Endothelial cell of umbilical vein (primary cell): ENCODE measurements at regions not wholly inside any gene's neighbourhood (a gene's known extent, or its start where the extent isn't known, plus 50 kb on each side); places are given as distances from the start of the nearest gene placed in this dataset.

Source experiments
- BruUV-seq: library from RNA; stranded (reverse); fragments of 400-500 nt; replicated peaks from 2 replicates; lab custom pipeline; 2021; lab: Mats Ljungman, UMichigan
- CTCF ChIA-PET: fragments of 300-600, 350-600 bp; sonication (Branson Sonifier 250); formaldehyde crosslinking; loops from one replicate; lab custom pipeline; 2021; ENCODE audit warnings: antibody characterized with exemption, inconsistent platforms; lab: Charles Lee
- POLR2A ChIA-PET: fragments of 300-600, 350-600 bp; sonication (Branson Sonifier 250); formaldehyde crosslinking; loops from one replicate; lab custom pipeline; 2021; ENCODE audit warnings: antibody characterized with exemption, inconsistent platforms; lab: Charles Lee
- DNase-seq: peaks from one replicate; pipeline ENCODE4 v3.0.0-alpha.2; 2011; ENCODE audit warnings: low read depth, low spot score
- FAIRE-seq: peaks from 2 replicates; lab custom pipeline; 2011; peaks lifted over from hg19 to GRCh38; lab: Jason Lieb, UNC
- H2AFZ ChIP-seq: 2 replicates; pipeline ENCODE4 v1.6.0; 2012; ENCODE audit warnings: low read depth, low read length, control low read depth, inconsistent platforms
- H3K27ac ChIP-seq: 2 replicates; pipeline ENCODE4 v1.5.1; 2011; ENCODE audit warnings: low read depth, mild to moderate bottlenecking, control low read depth, low read length, moderate library complexity; ENCODE audit not compliant: insufficient read depth
- H3K27me3 ChIP-seq, 2 experiments: 2 replicates each; pipeline versions ENCODE4 v1.6.0 to v1.6.1; 2011; ENCODE audit warnings: low read length in 2 of 2, mixed read lengths in 1 of 2; ENCODE audit not compliant: control insufficient read depth in 2 of 2, insufficient read depth in 2 of 2
- H3K36me3 ChIP-seq, 2 experiments: 2 replicates in 1 of 2; 3 replicates in 1 of 2; pipeline ENCODE4 v1.5.1; 2011; ENCODE audit warnings: low read length in 2 of 2, mild to moderate bottlenecking in 1 of 2, moderate library complexity in 1 of 2; ENCODE audit not compliant: control insufficient read depth in 2 of 2, insufficient read depth in 2 of 2; ENCODE audit errors: extremely low read depth in 1 of 2
- H3K4me1 ChIP-seq: 3 replicates; pipeline ENCODE4 v1.5.1; 2011; ENCODE audit warnings: mild to moderate bottlenecking, low read length; ENCODE audit not compliant: control insufficient read depth, insufficient read depth; ENCODE audit errors: extremely low read depth
- H3K4me2 ChIP-seq: 2 replicates; pipeline ENCODE4 v1.6.1; 2011; ENCODE audit warnings: low read length, control low read depth, mixed read lengths; ENCODE audit not compliant: insufficient read depth
- H3K4me3 ChIP-seq, 3 experiments: fragments of 200-600 bp in 1 of 3; sonication (generic), shearing (Covaris generic) in 1 of 3; replicated peaks in 1 of 3; 2 replicates each; pipeline ENCODE4 v1.5.1; 2011 to 2016; ENCODE audit warnings: control low read depth in 3 of 3, low read length in 3 of 3, mild to moderate bottlenecking in 2 of 3, inconsistent platforms in 1 of 3, low read depth in 1 of 3, moderate library complexity in 1 of 3; ENCODE audit not compliant: insufficient read depth in 1 of 3
- H3K79me2 ChIP-seq: 2 replicates; pipeline ENCODE4 v1.6.0; 2012; ENCODE audit warnings: low read length, inconsistent platforms; ENCODE audit not compliant: control insufficient read depth, insufficient read depth
- H3K9ac ChIP-seq: replicated peaks from 2 replicates; pipeline ENCODE3; 2011; ENCODE audit warnings: low read length, control low read depth; ENCODE audit not compliant: insufficient read depth; ENCODE audit errors: extremely low read depth
- H3K9me1 ChIP-seq: replicated peaks from 3 replicates; pipeline ENCODE4 v1.6.0; 2011; ENCODE audit warnings: mild to moderate bottlenecking, low read length; ENCODE audit not compliant: control insufficient read depth, insufficient read depth; ENCODE audit errors: extremely low read depth
- H3K9me3 ChIP-seq: replicated peaks from 2 replicates; pipeline ENCODE4 v1.5.1; 2012; ENCODE audit warnings: low read length, inconsistent platforms; ENCODE audit not compliant: control insufficient read depth, insufficient read depth
- H4K20me1 ChIP-seq: replicated peaks from 2 replicates; pipeline ENCODE3; 2011; ENCODE audit warnings: mild to moderate bottlenecking, low read length; ENCODE audit not compliant: control insufficient read depth, insufficient read depth; ENCODE audit errors: extremely low read depth
- CTCF ChIP-seq, 2 donors: IDR thresholded peaks; 1 replicate in 1 of 2; 2 replicates in 1 of 2; pipeline ENCODE4 v1.5.1; 2011; ENCODE audit warnings: low read length in 2 of 2, mild to moderate bottlenecking in 2 of 2, moderate library complexity in 2 of 2, control low read depth in 1 of 2, inconsistent platforms in 1 of 2, low read depth in 1 of 2; ENCODE audit not compliant: insufficient read depth in 1 of 2; ENCODE audit errors: extremely low read depth in 1 of 2
- EZH2 ChIP-seq: IDR thresholded peaks from 2 replicates; pipeline ENCODE4 v1.6.1; 2012; ENCODE audit warnings: borderline replicate concordance, low read depth, mild to moderate bottlenecking, moderate library complexity, low read length, inconsistent platforms; ENCODE audit not compliant: severe bottlenecking
- FOS ChIP-seq: IDR thresholded peaks from 2 replicates; pipeline ENCODE4 v1.6.1; 2011; ENCODE audit warnings: mild to moderate bottlenecking, low read length, moderate library complexity, borderline replicate concordance; ENCODE audit not compliant: insufficient read depth
- GATA2 ChIP-seq: IDR thresholded peaks from 2 replicates; pipeline ENCODE4 v1.7.0; 2011; ENCODE audit warnings: low read depth, mild to moderate bottlenecking, moderate library complexity, mixed read lengths, low read length; ENCODE audit not compliant: insufficient read length, insufficient read depth
- JUN ChIP-seq: IDR thresholded peaks from 2 replicates; pipeline ENCODE4 v1.6.1; 2011; ENCODE audit warnings: borderline replicate concordance, low read depth; ENCODE audit not compliant: insufficient read length, insufficient read depth
- MAX ChIP-seq: IDR thresholded peaks from 2 replicates; pipeline ENCODE4 v1.6.1; 2011; ENCODE audit not compliant: insufficient read depth, insufficient read length
- MYC ChIP-seq: IDR thresholded peaks from one replicate; pipeline ENCODE4 v1.6.1; 2011; ENCODE audit warnings: mild to moderate bottlenecking, low read depth, low read length
- POLR2A ChIP-seq: IDR thresholded peaks from 2 replicates; pipeline ENCODE4 v1.6.1; 2012; ENCODE audit warnings: low read depth, mild to moderate bottlenecking, control low read depth, low read length
- POLR2AphosphoS5 ChIP-seq: IDR thresholded peaks from 2 replicates; pipeline ENCODE4 v1.6.1; 2012; ENCODE audit warnings: low read depth, mild to moderate bottlenecking, control low read depth, low read length, moderate library complexity; ENCODE audit not compliant: insufficient read depth
- dilution Hi-C: fragments of 300-500 bp; cut with MboI; formaldehyde crosslinking; loops from one replicate; pipeline ENCODE4 v1.15.0; 2019; ENCODE audit warnings: low sequenced_read_pairs; ENCODE audit not compliant: extremely low pct_ligation_motif_present
- intact Hi-C: fragments of 100-400 bp; cut with micrococcal nuclease; formaldehyde crosslinking; loops from one replicate; pipeline ENCODE4 v1.10.0; 2022

GRCh38 chr6:78666764-78667163, 200.6 kb upstream of the IRAK1BP1 start:
- no peaks in the 10 kb centered on the region for H4K20me1 ChIP-seq
- H3K79me2 ChIP-seq = no peaks in the 10 kb centered on the region
- H3K27me3 ChIP-seq = peaks cover 2 to 3% of the 10 kb centered on the region in 2 experiments
- H2AFZ ChIP-seq = no peak overlapping the region
- ChIA-PET CTCF (no interaction called here), POLR2A (no interaction called here)
- H3K9me3 ChIP-seq = no peaks in the 10 kb centered on the region
- TF ChIP-seq MYC = no peak
- TF ChIP-seq GATA2 = no peak
- no peak for TF ChIP-seq FOS
- no peak for TF ChIP-seq CTCF (IDR thresholded peaks at IDR 0.05; ENCODE audit: extremely low read depth in 1 of 2, insufficient read depth in 1 of 2, low read depth in 1 of 2, low read length in 2 of 2)
- no peak for TF ChIP-seq POLR2AphosphoS5
- no peak for TF ChIP-seq JUN
- H3K4me2 ChIP-seq = no peak overlapping the region
- H3K27ac ChIP-seq = no peak overlapping the region
- H3K9me1 ChIP-seq = no peaks in the 10 kb centered on the region
- no peak for DNase-seq
- no peak overlapping the region for H3K4me3 ChIP-seq
- no peaks in the 10 kb centered on the region for H3K4me1 ChIP-seq
- H3K9ac ChIP-seq = no peak overlapping the region
- no peaks in the 10 kb centered on the region for H3K36me3 ChIP-seq
- dilution Hi-C loops (no loop called here), intact Hi-C loops (no loop called here)
- BruUV-seq = no TSS peak
- no peak for FAIRE-seq

GRCh38 chr6:78670156-78670555, 197.2 kb upstream of the IRAK1BP1 start:
- FAIRE-seq (no peak), DNase-seq (no peak)
- Histone ChIP-seq H3K36me3 (no peaks in the 10 kb centered on the region), H2AFZ (no peak overlapping the region), H3K27me3 (peaks cover 2 to 3% of the 10 kb centered on the region in 2 experiments), H3K4me3 (no peak overlapping the region), H3K9me1 (no peaks in the 10 kb centered on the region), H3K4me2 (no peak overlapping the region), H3K9me3 (no peaks in the 10 kb centered on the region), H3K4me1 (no peaks in the 10 kb centered on the region), H3K79me2 (no peaks in the 10 kb centered on the region), H4K20me1 (no peaks in the 10 kb centered on the region), H3K27ac (no peak overlapping the region), H3K9ac (no peak overlapping the region)
- CTCF ChIA-PET = no interaction called here
- BruUV-seq = no TSS peak
- dilution Hi-C loops (no loop called here), intact Hi-C loops (no loop called here)
- TF ChIP-seq CTCF (IDR thresholded peaks at IDR 0.05; ENCODE audit: extremely low read depth in 1 of 2, insufficient read depth in 1 of 2, low read depth in 1 of 2, low read length in 2 of 2) = no peak
- no peak for TF ChIP-seq POLR2AphosphoS5
- TF ChIP-seq POLR2A = no peak
- no peak for TF ChIP-seq MYC
- no peak for TF ChIP-seq FOS
- no peak for TF ChIP-seq JUN
- no peak for TF ChIP-seq EZH2
- no peak for TF ChIP-seq GATA2
- TF ChIP-seq MAX = no peak
- POLR2A ChIA-PET = no interaction called here
